ENCODE measurements at regions not wholly inside any gene's neighbourhood (a gene's known extent, or its start where the extent isn't known, plus 50 kb on each side); places are given as distances from the start of the nearest gene placed in this dataset.
A peak's percentile ranks its signal among the peaks of the same experiment; 100 is the strongest.

DNA sequence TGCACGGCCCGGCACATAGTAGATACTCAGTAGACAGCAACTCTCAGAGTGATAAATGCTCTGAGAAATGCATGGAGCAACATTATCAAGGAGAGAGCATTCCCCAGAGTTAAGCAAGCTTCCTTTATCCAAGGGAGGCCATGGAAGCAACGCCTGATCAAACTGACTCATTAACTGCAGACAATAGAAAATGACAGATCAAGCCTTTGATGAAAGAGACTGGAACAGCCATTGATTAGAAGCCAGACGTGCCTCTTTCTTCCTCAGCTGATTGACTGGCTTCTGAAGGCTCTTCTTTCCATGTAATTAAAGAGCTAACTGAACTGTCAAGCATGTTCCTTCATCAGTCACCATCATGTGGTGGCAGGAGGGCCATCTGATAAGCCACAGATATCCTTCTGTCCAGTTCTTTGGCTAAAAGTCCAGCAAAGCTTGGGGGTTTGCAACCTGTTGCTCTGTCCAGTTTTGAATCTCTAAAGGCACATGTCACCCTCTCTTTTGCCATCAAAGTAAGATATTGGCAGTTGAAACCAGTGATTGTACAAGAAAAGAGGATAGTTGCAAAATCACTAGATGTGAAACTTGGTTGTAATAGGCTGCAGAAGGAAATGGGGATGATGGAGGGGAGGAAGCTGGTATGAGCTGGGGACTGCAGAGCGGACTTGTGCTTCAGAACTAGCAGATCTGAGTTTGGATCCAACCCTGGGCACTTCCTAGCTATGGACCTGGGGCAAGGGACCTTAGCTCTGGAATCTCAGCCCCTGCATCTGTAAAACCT lies 188.0 kb downstream of the HAPSTR1 start:
- DNase-seq (ENCODE audit: low read depth): no peak
- TF ChIP-seq, protein P1, sequence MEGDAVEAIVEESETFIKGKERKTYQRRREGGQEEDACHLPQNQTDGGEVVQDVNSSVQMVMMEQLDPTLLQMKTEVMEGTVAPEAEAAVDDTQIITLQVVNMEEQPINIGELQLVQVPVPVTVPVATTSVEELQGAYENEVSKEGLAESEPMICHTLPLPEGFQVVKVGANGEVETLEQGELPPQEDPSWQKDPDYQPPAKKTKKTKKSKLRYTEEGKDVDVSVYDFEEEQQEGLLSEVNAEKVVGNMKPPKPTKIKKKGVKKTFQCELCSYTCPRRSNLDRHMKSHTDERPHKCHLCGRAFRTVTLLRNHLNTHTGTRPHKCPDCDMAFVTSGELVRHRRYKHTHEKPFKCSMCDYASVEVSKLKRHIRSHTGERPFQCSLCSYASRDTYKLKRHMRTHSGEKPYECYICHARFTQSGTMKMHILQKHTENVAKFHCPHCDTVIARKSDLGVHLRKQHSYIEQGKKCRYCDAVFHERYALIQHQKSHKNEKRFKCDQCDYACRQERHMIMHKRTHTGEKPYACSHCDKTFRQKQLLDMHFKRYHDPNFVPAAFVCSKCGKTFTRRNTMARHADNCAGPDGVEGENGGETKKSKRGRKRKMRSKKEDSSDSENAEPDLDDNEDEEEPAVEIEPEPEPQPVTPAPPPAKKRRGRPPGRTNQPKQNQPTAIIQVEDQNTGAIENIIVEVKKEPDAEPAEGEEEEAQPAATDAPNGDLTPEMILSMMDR (conservative IDR thresholded peaks at IDR 0.05; ENCODE audit: low read depth, low read length): no peak
- no peak overlapping the region for H3K4me3 ChIP-seq (ENCODE audit: low read depth, low read length)

DNA sequence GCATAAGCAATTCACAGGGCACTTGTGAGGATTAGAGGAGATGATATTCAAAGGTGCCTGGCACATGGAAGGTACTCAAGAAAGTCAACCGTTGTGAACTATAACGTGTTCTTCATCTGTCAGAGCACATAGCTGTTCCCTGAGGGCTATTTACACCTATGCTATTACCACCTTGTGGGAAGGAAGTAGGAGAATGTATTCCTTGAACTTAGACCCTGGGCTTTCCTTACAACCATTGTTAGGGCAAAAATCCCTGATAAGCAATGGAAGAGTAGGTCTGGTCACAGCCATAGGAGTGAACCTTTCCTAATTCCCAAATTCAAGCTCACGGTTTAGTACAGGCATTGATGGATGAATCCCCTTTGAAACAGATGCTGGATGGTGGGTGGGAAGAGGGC lies 188.6 kb downstream of the HAPSTR1 start:
- TF ChIP-seq, protein P1 (conservative IDR thresholded peaks at IDR 0.05; ENCODE audit: low read depth, low read length): no peak
- H3K4me3 ChIP-seq (ENCODE audit: low read depth, low read length): no peak overlapping the region
- DNase-seq (ENCODE audit: low read depth): no peak

DNA sequence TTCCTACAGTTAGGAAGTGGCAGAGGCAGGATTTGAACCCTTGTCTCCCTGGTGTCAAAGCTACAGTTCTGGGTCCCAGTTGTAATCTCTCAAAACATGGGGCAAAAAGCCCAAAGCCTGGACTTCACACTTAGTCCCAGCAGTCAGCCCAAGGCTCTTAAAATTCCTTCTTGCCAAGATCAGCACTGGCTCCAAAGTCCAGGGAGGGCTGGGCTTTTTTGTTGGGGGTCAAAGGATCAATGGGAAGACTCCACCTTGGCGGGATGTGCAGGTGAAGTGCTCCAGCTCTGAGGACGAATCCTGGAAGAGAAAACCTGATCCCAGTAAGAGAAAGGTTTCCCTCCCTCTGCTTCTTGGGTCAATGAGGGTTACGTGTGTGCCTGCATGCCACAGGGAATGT lies 195.5 kb downstream of the HAPSTR1 start:
- TF ChIP-seq, protein P1 (conservative IDR thresholded peaks at IDR 0.05; ENCODE audit: low read depth, low read length): no peak
- no peak overlapping the region for H3K4me3 ChIP-seq (ENCODE audit: low read depth, low read length)
- no peak for DNase-seq (ENCODE audit: low read depth)

DNA sequence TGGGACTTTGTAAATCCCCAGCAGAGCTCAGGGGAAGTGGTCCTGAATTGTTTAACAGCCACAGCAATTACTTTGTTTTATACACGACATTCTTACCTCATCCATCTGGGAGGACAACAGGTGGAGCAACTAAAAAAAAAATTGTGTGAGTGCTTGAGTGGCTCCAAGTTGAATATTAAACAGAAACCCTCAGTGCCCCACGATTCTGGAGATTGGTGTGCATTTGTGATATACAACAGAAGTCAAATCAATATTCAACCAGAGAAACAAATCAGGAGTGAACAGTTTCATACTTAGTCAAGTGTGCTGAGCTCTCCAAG lies 204.8 kb downstream of the HAPSTR1 start:
- TF ChIP-seq, protein P1 (conservative IDR thresholded peaks at IDR 0.05; ENCODE audit: low read depth, low read length): no peak
- no peak overlapping the region for H3K4me3 ChIP-seq (ENCODE audit: low read depth, low read length)
- DNase-seq (ENCODE audit: low read depth): no peak

DNA sequence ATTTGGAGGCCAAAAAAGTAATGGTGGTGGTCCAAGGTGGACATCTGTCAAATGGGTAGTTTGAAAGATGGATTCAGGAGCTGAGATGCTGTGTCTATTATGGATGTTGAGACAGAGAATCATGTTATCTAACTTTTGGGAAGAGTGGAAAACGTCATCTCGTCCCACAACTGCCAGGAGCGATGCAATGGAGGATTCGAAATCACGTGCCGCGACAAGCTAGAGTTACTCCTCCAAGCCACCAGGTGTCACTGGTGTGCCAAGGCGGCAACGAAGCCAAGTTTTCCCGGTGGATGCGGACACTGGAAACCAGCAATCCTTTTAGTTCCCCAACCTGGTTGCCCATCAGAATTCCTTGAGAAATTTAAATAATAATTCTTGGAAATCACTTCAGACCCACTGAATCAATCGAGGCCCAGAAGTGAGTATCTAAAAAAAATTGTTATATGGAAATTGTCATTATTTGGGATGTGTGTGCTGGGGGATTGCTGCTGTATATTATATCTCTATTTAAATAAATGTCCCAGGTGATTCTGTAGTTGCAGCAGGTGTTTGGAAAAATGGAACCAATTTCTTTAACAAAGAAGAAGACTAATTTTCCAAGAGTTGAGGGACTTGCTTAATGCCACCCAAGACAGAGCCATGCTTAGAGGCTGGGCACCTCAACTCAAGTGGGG lies 206.1 kb downstream of the HAPSTR1 start:
- H3K4me3 ChIP-seq (ENCODE audit: low read depth, low read length): no peak overlapping the region
- no peak for DNase-seq (ENCODE audit: low read depth)

DNA sequence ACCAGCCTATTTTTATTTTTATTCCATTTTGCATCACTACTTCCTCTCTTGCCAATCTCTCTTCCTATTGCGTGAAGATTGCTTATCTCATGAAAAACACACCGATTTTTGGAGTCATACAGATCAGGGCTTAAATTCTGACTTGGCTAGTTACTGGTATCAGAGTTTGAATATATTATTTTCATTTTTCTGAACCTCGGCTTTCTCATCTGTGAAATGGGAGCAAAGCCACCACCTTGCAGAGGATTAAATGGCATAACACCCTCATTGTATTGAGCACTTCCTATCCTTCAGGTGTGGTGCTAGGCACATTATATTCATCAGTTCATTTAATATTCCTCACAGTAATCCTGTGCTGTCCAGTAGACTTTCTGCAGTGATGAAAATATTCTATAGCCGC lies 208.8 kb downstream of the HAPSTR1 start:
- no peak for DNase-seq (ENCODE audit: low read depth)
- no peak overlapping the region for H3K4me3 ChIP-seq (ENCODE audit: low read depth, low read length)
- TF ChIP-seq, protein P1 (conservative IDR thresholded peaks at IDR 0.05; ENCODE audit: low read depth, low read length): no peak

More for the DNA sequence above, 206.1 kb downstream of the HAPSTR1 start:
- TF ChIP-seq, protein P1 (conservative IDR thresholded peaks at IDR 0.05; ENCODE audit: low read depth, low read length): peak; percentile 23

DNA sequence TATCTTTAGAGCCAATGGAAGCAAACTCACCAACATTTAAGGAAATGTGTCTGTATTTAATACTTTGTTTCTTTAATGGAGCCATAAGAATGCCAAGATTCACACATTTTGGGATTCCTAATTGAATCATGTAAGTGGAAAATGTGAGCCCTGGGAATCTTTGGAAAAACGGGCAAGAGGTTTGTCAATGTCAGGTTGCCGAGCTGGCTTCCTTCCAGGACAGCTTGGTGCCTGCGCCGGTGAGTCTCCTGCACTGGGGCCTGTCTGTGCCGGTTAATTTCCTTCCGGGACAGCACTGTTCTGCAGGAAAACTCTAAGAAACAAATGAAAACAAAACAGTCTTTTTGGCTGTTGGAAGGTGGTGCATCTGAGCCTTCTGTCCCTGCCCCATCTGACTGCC lies 210.6 kb downstream of the HAPSTR1 start:
- DNase-seq (ENCODE audit: low read depth): no peak
- no peak overlapping the region for H3K4me3 ChIP-seq (ENCODE audit: low read depth, low read length)
- TF ChIP-seq, protein P1 (conservative IDR thresholded peaks at IDR 0.05; ENCODE audit: low read depth, low read length): no peak

All from choroid plexus epithelial cell (primary cell).